ENCODE measurements at regions not wholly inside any gene's neighbourhood (a gene's known extent, or its start where the extent isn't known, plus 50 kb on each side); places are given as distances from the start of the nearest gene placed in this dataset.
"Not testable (repeated sequence)": the region's sequence is repeated elsewhere in the genome, so short reads cannot be mapped to it uniquely, and the experiment has no call there.

- H2AFZ ChIP-seq (ENCODE audit: low read depth, low read length, severe bottlenecking); H3K4me3 ChIP-seq (ENCODE audit: insufficient read depth, low read length, poor library complexity, severe bottlenecking); H3K4me2 ChIP-seq (ENCODE audit: low read depth, low read length, poor library complexity, severe bottlenecking); H3K27ac ChIP-seq (ENCODE audit: low read depth, low read length); H3K9me3 ChIP-seq (ENCODE audit: insufficient read depth, low read length); H3K27me3 ChIP-seq (ENCODE audit: low read length); H3F3A ChIP-seq (ENCODE audit: insufficient read depth); H4K20me1 ChIP-seq (ENCODE audit: low read depth, low read length); H3K36me3 ChIP-seq (ENCODE audit: low read length); H3K9me2 ChIP-seq (replicated peaks; ENCODE audit: insufficient read depth, low read length); H3K79me2 ChIP-seq (ENCODE audit: insufficient read depth, low read length); H3K9ac ChIP-seq (ENCODE audit: low read length): not testable (repeated sequence)
Measured at GRCh38 chr1:117314951-117315350, 52.3 kb upstream of the MAN1A2 start.

GRCh38 chr1:117313555-117313954 lies 53.7 kb upstream of the MAN1A2 start:
- Histone ChIP-seq H3K4me3 (ENCODE audit: insufficient read depth, low read length, poor library complexity, severe bottlenecking) (no peak overlapping the region), H3K4me2 (ENCODE audit: low read depth, low read length, poor library complexity, severe bottlenecking) (no peak overlapping the region), H2AFZ (ENCODE audit: low read depth, low read length, severe bottlenecking) (no peak overlapping the region), H4K20me1 (ENCODE audit: low read depth, low read length) (no peaks in the 10 kb centered on the region), H3K79me2 (ENCODE audit: insufficient read depth, low read length) (no peaks in the 10 kb centered on the region), H3K9ac (ENCODE audit: low read length) (no peak overlapping the region), H3K9me3 (ENCODE audit: insufficient read depth, low read length) (no peaks in the 10 kb centered on the region), H3K27ac (ENCODE audit: low read depth, low read length) (no peak overlapping the region), H3K27me3 (ENCODE audit: low read length) (no peaks in the 10 kb centered on the region), H3K36me3 (ENCODE audit: low read length) (no peaks in the 10 kb centered on the region), H3F3A (ENCODE audit: insufficient read depth) (no peaks in the 10 kb centered on the region), H3K9me2 (replicated peaks; ENCODE audit: insufficient read depth, low read length) (no peaks in the 10 kb centered on the region)
- TF ChIP-seq EZH2phosphoT487 (conservative IDR thresholded peaks at IDR 0.05; ENCODE audit: low read length), result no peak
- no peak for TF ChIP-seq CTCF (IDR thresholded peaks at IDR 0.05; ENCODE audit: insufficient read depth, low read length, poor library complexity, severe bottlenecking)

- no peaks in the 10 kb centered on the region for H3F3A ChIP-seq (ENCODE audit: insufficient read depth)
- H3K27me3 ChIP-seq (ENCODE audit: low read length), result no peaks in the 10 kb centered on the region
- TF ChIP-seq EZH2phosphoT487 (conservative IDR thresholded peaks at IDR 0.05; ENCODE audit: low read length) (no peak), CTCF (IDR thresholded peaks at IDR 0.05; ENCODE audit: insufficient read depth, low read length, poor library complexity, severe bottlenecking) (peak; percentile 38)
- H3K79me2 ChIP-seq (ENCODE audit: insufficient read depth, low read length), result no peaks in the 10 kb centered on the region
- no peak overlapping the region for H3K9ac ChIP-seq (ENCODE audit: low read length)
- no peak overlapping the region for H2AFZ ChIP-seq (ENCODE audit: low read depth, low read length, severe bottlenecking)
- H3K36me3 ChIP-seq (ENCODE audit: low read length), result no peaks in the 10 kb centered on the region
- H4K20me1 ChIP-seq (ENCODE audit: low read depth, low read length), result no peaks in the 10 kb centered on the region
- H3K27ac ChIP-seq (ENCODE audit: low read depth, low read length), result no peak overlapping the region
- no peak overlapping the region for H3K4me2 ChIP-seq (ENCODE audit: low read depth, low read length, poor library complexity, severe bottlenecking)
- H3K9me2 ChIP-seq (replicated peaks; ENCODE audit: insufficient read depth, low read length), result no peaks in the 10 kb centered on the region
- H3K4me3 ChIP-seq (ENCODE audit: insufficient read depth, low read length, poor library complexity, severe bottlenecking), result no peak overlapping the region
- no peaks in the 10 kb centered on the region for H3K9me3 ChIP-seq (ENCODE audit: insufficient read depth, low read length)
Measured at GRCh38 chr1:117312453-117313138, 54.7 kb upstream of the MAN1A2 start.

- no peak overlapping the region for H3K27ac ChIP-seq (ENCODE audit: low read depth, low read length)
- no peak overlapping the region for H3K9ac ChIP-seq (ENCODE audit: low read length)
- H2AFZ ChIP-seq (ENCODE audit: low read depth, low read length, severe bottlenecking), result no peak overlapping the region
- H3K79me2 ChIP-seq (ENCODE audit: insufficient read depth, low read length), result no peaks in the 10 kb centered on the region
- H3K9me3 ChIP-seq (ENCODE audit: insufficient read depth, low read length), result no peaks in the 10 kb centered on the region
- no peaks in the 10 kb centered on the region for H3K27me3 ChIP-seq (ENCODE audit: low read length)
- H3K4me3 ChIP-seq (ENCODE audit: insufficient read depth, low read length, poor library complexity, severe bottlenecking), result no peak overlapping the region
- H3K9me2 ChIP-seq (replicated peaks; ENCODE audit: insufficient read depth, low read length), result no peaks in the 10 kb centered on the region
- H4K20me1 ChIP-seq (ENCODE audit: low read depth, low read length), result no peaks in the 10 kb centered on the region
- H3F3A ChIP-seq (ENCODE audit: insufficient read depth), result no peaks in the 10 kb centered on the region
- TF ChIP-seq EZH2phosphoT487 (conservative IDR thresholded peaks at IDR 0.05; ENCODE audit: low read length), result no peak
- TF ChIP-seq CTCF (IDR thresholded peaks at IDR 0.05; ENCODE audit: insufficient read depth, low read length, poor library complexity, severe bottlenecking), result no peak
- H3K4me2 ChIP-seq (ENCODE audit: low read depth, low read length, poor library complexity, severe bottlenecking), result no peak overlapping the region
- no peaks in the 10 kb centered on the region for H3K36me3 ChIP-seq (ENCODE audit: low read length)
Measured at GRCh38 chr1:117308311-117308916, 58.8 kb upstream of the MAN1A2 start.

Measured in SU-DHL-6 (cell line).